Lower leg skin (tissue), 4 donors: ENCODE measurements at regions not wholly inside any gene's neighbourhood (a gene's known extent, or its start where the extent isn't known, plus 50 kb on each side); places are given as distances from the start of the nearest gene placed in this dataset.

Source experiments
- DNase-seq, 2 donors: peaks; one replicate each; pipeline ENCODE4 v3.0.0-alpha.2; 2019; ENCODE audit warnings: low spot score in 2 of 2
- H3K4me3 ChIP-seq: fragments of 200-600 bp; sonication (generic); 2 replicates; pipeline ENCODE4 v1.5.1; 2017; ENCODE audit warnings: mild to moderate bottlenecking, low read depth; ENCODE audit not compliant: poor library complexity, severe bottlenecking
- POLR2A ChIP-seq, 2 donors: fragments of 450-650 bp; IDR thresholded peaks; one replicate each; pipeline ENCODE4 v1.6.1; 2016 to 2017; ENCODE audit warnings: antibody characterized with exemption in 2 of 2, mild to moderate bottlenecking in 1 of 2, moderate library complexity in 1 of 2
- WGBS, 2 donors: methylation state at CpG; one replicate each; pipeline ENCODE4 v1.1.5; 2018; 5-methylcytosine and 5-hydroxymethylcytosine counted together
- intact Hi-C: fragments of 100-400 bp; cut with DNase I; formaldehyde crosslinking; loops from one replicate; pipeline ENCODE4 v1.15.0; 2023; ENCODE audit warnings: low total_unique reads
- TF ChIP-seq, protein P1 (sequence below), 3 donors: fragments of 450-650 bp; IDR thresholded peaks; one replicate each; pipeline ENCODE4 v1.5.1; 2016; ENCODE audit warnings: antibody characterized with exemption in 3 of 3, mild to moderate bottlenecking in 3 of 3, moderate library complexity in 2 of 3

DNA sequence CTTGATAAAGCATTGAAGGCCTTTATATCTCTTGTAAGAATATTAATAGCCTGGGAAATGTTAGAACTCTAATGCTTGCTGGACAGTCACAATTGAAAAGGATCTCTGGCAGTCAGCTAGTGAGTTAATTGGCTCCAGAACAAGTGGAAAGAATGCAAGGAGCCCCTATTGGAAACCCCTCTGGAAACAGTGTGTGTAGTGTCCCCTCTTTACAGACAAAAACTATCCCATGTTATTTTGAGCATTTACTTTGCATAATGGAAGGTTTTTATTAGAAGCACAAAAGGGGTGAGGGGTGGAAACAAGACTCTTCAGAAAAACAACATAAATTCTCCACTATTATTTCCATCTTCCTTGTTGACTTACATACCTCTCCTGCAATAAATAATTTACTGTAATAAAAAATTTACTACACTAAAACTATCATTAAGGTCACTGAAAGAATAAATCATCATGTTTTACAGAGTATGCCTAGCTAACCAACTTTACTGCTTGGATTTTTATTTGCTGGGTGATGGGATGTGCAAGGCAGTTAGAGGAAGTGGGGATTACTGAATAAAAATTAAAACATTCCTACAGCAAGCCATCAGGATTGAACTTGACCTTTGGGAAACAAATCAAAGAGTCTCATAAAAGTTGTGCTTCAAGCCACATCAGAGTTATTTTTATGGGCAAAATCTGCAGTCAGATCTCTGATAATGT lies 610.4 kb downstream of the TBC1D4 start:
- DNase-seq = no peak
- intact Hi-C loops = no loop called here
- no peak overlapping the region for H3K4me3 ChIP-seq
- TF ChIP-seq POLR2A (IDR thresholded peaks at IDR 0.05) = no peak
- TF ChIP-seq, protein P1, sequence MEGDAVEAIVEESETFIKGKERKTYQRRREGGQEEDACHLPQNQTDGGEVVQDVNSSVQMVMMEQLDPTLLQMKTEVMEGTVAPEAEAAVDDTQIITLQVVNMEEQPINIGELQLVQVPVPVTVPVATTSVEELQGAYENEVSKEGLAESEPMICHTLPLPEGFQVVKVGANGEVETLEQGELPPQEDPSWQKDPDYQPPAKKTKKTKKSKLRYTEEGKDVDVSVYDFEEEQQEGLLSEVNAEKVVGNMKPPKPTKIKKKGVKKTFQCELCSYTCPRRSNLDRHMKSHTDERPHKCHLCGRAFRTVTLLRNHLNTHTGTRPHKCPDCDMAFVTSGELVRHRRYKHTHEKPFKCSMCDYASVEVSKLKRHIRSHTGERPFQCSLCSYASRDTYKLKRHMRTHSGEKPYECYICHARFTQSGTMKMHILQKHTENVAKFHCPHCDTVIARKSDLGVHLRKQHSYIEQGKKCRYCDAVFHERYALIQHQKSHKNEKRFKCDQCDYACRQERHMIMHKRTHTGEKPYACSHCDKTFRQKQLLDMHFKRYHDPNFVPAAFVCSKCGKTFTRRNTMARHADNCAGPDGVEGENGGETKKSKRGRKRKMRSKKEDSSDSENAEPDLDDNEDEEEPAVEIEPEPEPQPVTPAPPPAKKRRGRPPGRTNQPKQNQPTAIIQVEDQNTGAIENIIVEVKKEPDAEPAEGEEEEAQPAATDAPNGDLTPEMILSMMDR (IDR thresholded peaks at IDR 0.05) = no peak

DNA sequence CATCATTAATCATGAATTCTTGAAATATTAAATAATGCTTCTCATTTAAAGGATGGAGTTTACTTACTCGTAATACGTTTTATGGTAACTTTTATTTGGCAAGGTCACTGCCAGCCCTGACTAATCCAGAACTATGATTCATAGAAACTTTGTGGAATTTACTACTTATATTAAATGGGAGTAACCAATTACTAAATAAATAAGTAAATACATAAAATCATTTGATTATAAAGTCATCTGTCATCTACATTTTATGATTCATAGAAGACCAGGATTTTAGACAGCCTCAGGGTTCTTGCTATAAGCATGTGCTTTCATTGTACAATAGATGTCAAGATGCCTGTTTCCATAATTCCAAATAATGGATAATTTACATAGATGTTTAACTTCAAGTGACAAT lies 611.1 kb downstream of the TBC1D4 start:
- intact Hi-C loops = no loop called here
- TF ChIP-seq, protein P1 (IDR thresholded peaks at IDR 0.05) = no peak
- no peak for TF ChIP-seq POLR2A (IDR thresholded peaks at IDR 0.05)
- H3K4me3 ChIP-seq = no peak overlapping the region
- DNase-seq = no peak
- 60 to 69% methylated on average over 2 of the region's 2 CpGs for WGBS, 2 donors

DNA sequence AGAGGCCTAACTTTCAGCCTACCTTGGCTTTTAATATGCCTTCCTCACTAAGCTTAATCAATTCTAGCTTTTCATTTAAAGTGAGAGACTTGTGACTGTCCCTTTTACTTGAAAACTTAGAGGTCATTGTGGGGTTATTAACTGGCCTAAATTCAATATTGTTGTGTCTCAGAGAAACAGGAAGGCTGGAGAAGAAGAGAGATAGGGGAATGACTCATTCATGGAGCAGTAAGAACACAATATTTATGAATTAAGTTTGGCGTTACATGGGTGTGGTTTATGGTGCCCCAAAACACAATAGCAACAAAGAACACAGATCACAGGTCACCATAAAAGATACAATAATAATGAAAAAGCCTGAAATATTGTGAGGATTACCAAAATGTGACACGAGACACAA lies 612.1 kb downstream of the TBC1D4 start:
- no peak overlapping the region for H3K4me3 ChIP-seq
- TF ChIP-seq POLR2A (IDR thresholded peaks at IDR 0.05) = no peak
- TF ChIP-seq, protein P1 (IDR thresholded peaks at IDR 0.05) = no peak
- intact Hi-C loops = no loop called here
- 82 to 88% methylated on average over 2 of the region's 2 CpGs for WGBS, 2 donors
- DNase-seq = no peak

DNA sequence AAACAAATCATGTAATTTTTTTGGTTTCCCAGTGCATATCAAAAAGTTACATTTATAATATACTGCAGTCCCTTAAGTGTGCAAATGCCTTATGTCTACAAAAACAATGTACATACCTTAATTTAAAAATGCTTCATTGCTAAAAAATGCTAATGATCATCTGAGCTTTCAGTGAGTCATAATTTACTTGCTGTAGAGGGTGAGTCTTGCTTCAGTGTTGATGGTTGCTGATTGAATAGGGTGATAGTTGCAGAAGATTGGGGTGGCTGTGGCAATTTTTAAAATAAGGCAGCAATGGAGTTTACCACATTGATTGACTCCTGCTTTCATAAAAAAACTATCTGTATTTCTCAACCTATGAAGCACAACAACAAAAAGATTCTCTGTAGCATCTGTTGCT lies 613.9 kb downstream of the TBC1D4 start:
- intact Hi-C loops = no loop called here
- TF ChIP-seq, protein P1 (IDR thresholded peaks at IDR 0.05) = no peak
- no peak for TF ChIP-seq POLR2A (IDR thresholded peaks at IDR 0.05)
- DNase-seq = no peak
- no peak overlapping the region for H3K4me3 ChIP-seq

DNA sequence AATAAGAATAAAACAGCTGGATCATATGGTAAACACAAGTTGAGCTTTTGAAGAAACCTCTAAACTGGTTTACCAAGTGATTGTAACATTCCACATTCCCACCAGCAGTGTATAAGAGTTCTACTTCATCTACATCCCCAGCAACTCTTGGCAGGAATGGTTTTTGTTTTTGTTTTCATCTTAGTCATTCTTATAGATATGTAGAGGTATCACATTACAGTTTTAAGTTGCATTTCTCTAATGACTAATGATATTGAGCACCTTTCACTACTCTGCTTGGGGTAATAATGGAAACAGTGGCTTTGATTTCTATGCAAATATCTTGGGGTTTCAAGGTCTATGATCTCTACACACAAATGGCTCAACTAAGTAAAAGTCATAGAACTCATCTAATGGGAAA lies 614.5 kb downstream of the TBC1D4 start:
- TF ChIP-seq POLR2A (IDR thresholded peaks at IDR 0.05) = no peak
- TF ChIP-seq, protein P1 (IDR thresholded peaks at IDR 0.05) = no peak
- no peak overlapping the region for H3K4me3 ChIP-seq
- intact Hi-C loops = no loop called here
- no peak for DNase-seq

DNA sequence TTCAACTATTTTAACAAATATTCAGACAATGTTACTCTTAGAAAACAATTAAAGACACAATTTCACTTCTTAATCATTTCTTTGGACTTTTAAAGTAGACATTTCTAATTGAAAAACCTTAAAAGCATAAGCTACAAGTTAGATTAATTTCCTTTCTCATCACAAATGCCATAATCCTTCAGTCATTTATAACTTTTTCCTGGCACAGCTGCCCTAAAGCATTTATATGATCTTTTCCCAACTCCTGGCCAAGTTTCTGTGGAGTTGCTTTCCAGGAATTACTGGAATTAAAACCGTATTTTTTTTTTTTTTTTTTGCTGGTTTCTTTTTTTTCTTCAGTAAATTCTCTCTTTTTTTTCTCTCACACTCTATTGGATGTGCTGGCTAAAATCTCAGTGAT lies 615.9 kb downstream of the TBC1D4 start:
- DNase-seq = no peak
- 5 to 15% methylated on average over 1 of the region's 1 CpG for WGBS, 2 donors
- H3K4me3 ChIP-seq = no peak overlapping the region
- TF ChIP-seq, protein P1 (IDR thresholded peaks at IDR 0.05) = no peak
- TF ChIP-seq POLR2A (IDR thresholded peaks at IDR 0.05) = no peak
- intact Hi-C loops = no loop called here
